B cell (primary cell): ENCODE measurements at regions not wholly inside any gene's neighbourhood (a gene's known extent, or its start where the extent isn't known, plus 50 kb on each side); places are given as distances from the start of the nearest gene placed in this dataset.
"Not testable (repeated sequence)": the region's sequence is repeated elsewhere in the genome, so short reads cannot be mapped to it uniquely, and the experiment has no call there.

Source experiments
- ATAC-seq: fragments of 200-7000 bp; cut with Tn5 transposase; one replicate; pipeline ENCODE4 v1.10.0; 2021; ENCODE audit warnings: low read depth, mild to moderate bottlenecking, moderate number of reproducible peaks, moderate library complexity
- CTCF ChIA-PET: fragments of 350-600 bp; sonication (Branson Sonifier 250); formaldehyde crosslinking; loops from one replicate; lab custom pipeline; 2021; ENCODE audit warnings: antibody characterized with exemption, inconsistent platforms; lab: Charles Lee
- POLR2A ChIA-PET: fragments of 350-600 bp; sonication (Branson Sonifier 250); formaldehyde crosslinking; loops from one replicate; lab custom pipeline; 2021; ENCODE audit warnings: antibody characterized with exemption; lab: Charles Lee
- DNase-seq: peaks from one replicate; pipeline ENCODE4 v3.0.0; 2013
- H2AFZ ChIP-seq: 2 replicates; pipeline ENCODE4 v1.6.1; 2012; ENCODE audit warnings: mild to moderate bottlenecking, low read depth, low read length; ENCODE audit not compliant: insufficient read depth, poor library complexity, severe bottlenecking
- H3K27ac ChIP-seq, 2 donors: 1 replicate in 1 of 2; 2 replicates in 1 of 2; pipeline ENCODE4 v1.5.1; 2012 to 2013; ENCODE audit warnings: low read length in 2 of 2, mild to moderate bottlenecking in 2 of 2, moderate library complexity in 1 of 2
- H3K27me3 ChIP-seq, 4 experiments: fragments of 200-600 bp in 1 of 4; sonication (generic) in 1 of 4; replicated peaks in 1 of 4; 1 replicate in 2 of 4; 2 replicates in 2 of 4; pipeline versions ENCODE4 v1.6.1 to v1.7.0; 2013 to 2016; ENCODE audit warnings: low read length in 3 of 4, mild to moderate bottlenecking in 2 of 4, mixed read lengths in 1 of 4, moderate library complexity in 1 of 4; ENCODE audit not compliant: insufficient read depth in 4 of 4, control insufficient read depth in 3 of 4; ENCODE audit errors: control extremely low read depth in 1 of 4
- H3K36me3 ChIP-seq, 2 experiments: replicated peaks in 1 of 2; 1 replicate in 1 of 2; 2 replicates in 1 of 2; pipeline versions ENCODE4 v1.6.1 to v1.7.1; 2013; ENCODE audit warnings: low read length in 1 of 2; ENCODE audit not compliant: insufficient read depth in 2 of 2, control insufficient read depth in 1 of 2; ENCODE audit errors: control extremely low read depth in 1 of 2, extremely low read depth in 1 of 2
- H3K4me1 ChIP-seq, 2 donors: fragments of 200-600 bp in 1 of 2; sonication (generic) in 1 of 2; 1 replicate in 1 of 2; 2 replicates in 1 of 2; pipeline versions ENCODE4 v1.5.1 to v1.6.1; 2013 to 2017; ENCODE audit warnings: low read length in 2 of 2; ENCODE audit not compliant: control insufficient read depth in 2 of 2, insufficient read depth in 2 of 2
- H3K4me2 ChIP-seq: replicated peaks from 2 replicates; pipeline ENCODE3; 2012; ENCODE audit warnings: mild to moderate bottlenecking, low read depth, low read length; ENCODE audit not compliant: poor library complexity, severe bottlenecking
- H3K4me3 ChIP-seq, 5 experiments: fragments of 200-600 bp in 1 of 5; sonication (generic) in 1 of 5; 1 replicate in 3 of 5; 2 replicates in 2 of 5; pipeline versions ENCODE4 v1.5.1 to v1.7.0; 2011 to 2016; ENCODE audit warnings: low read length in 4 of 5, mild to moderate bottlenecking in 4 of 5, low read depth in 2 of 5, control low read depth in 1 of 5, moderate library complexity in 1 of 5; ENCODE audit not compliant: insufficient read depth in 1 of 5; ENCODE audit errors: control extremely low read depth in 1 of 5, extremely low read depth in 1 of 5
- H3K79me2 ChIP-seq: fragments of 200-600 bp; sonication (generic); one replicate; pipeline ENCODE4 v1.6.0; 2016; ENCODE audit warnings: low read length; ENCODE audit not compliant: control insufficient read depth, insufficient read depth
- H3K9ac ChIP-seq: fragments of 200-600 bp; sonication (generic); 2 replicates; pipeline ENCODE4 v1.6.1; 2017; ENCODE audit warnings: mild to moderate bottlenecking, low read length, moderate library complexity
- H3K9me3 ChIP-seq, 3 donors: one replicate each; pipeline versions ENCODE4 v1.6.1 to v1.7.1; 2013; ENCODE audit warnings: low read length in 2 of 3; ENCODE audit not compliant: control insufficient read depth in 2 of 3, insufficient read depth in 1 of 3; ENCODE audit errors: control extremely low read depth in 1 of 3
- H4K20me1 ChIP-seq: 2 replicates; pipeline ENCODE4 v1.6.0; 2012; ENCODE audit warnings: mild to moderate bottlenecking, low read length; ENCODE audit not compliant: insufficient read depth, control insufficient read depth, poor library complexity, severe bottlenecking
- H3K27ac Mint-ChIP-seq: one replicate; pipeline ENCODE4 v1.8.0; 2021; ENCODE audit warnings: mixed read lengths
- H3K27me3 Mint-ChIP-seq: one replicate; pipeline ENCODE4 v1.8.0; 2021; ENCODE audit warnings: mixed read lengths
- H3K4me1 Mint-ChIP-seq: one replicate; pipeline ENCODE4 v1.8.0; 2021; ENCODE audit warnings: mixed read lengths
- H3K4me3 Mint-ChIP-seq: one replicate; pipeline ENCODE4 v1.8.0; 2021; ENCODE audit warnings: mixed read lengths
- H3K9me3 Mint-ChIP-seq: one replicate; pipeline ENCODE4 v1.8.0; 2022; ENCODE audit warnings: mixed read lengths; ENCODE audit not compliant: insufficient read depth
- EZH2 ChIP-seq: IDR thresholded peaks from 2 replicates; pipeline ENCODE4 v1.6.1; 2012; ENCODE audit warnings: borderline replicate concordance, low read depth, mild to moderate bottlenecking, moderate library complexity, low read length; ENCODE audit not compliant: insufficient read depth, poor library complexity, severe bottlenecking
- WGBS: methylation state at CpG from one replicate; pipeline ENCODE4 v1.1.5; 2013; ENCODE audit warnings: missing lambda C conversion rate; ENCODE audit not compliant: insufficient coverage; 5-methylcytosine and 5-hydroxymethylcytosine counted together
- intact Hi-C: fragments of 100-400 bp; cut with micrococcal nuclease; formaldehyde crosslinking; loops from one replicate; pipeline ENCODE4 v1.10.0; 2022
- TF ChIP-seq, protein P1 (sequence below): fragments of 200-600 bp; IDR thresholded peaks from one replicate; pipeline ENCODE4 v1.8.0; 2022; ENCODE audit warnings: antibody characterized with exemption, mild to moderate bottlenecking

DNA sequence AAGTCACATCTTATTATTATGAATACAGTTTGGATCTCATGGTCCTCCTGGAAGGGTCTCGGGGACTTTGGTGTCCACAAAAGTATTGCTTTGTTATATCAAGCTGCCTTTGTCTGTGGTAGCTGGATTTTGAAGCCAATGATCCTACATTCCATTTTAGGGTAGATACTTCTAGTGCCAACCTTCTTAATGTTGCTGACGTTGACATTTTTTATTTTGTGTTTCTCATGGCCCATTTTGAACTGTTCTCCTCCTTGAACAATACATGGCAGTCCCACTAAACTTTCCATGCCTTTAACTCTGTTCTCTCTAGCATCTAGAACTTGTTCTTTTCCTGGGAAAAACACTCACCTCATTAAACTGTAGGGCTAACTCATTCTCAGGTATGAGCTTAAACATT lies 425.8 kb downstream of the KCTD16 start:
- DNase-seq (no peak), ATAC-seq (no peak)
- Mint-ChIP-seq H3K27me3 (peaks cover 22% of the 10 kb centered on the region), H3K4me3 (no peak overlapping the region), H3K4me1 (no peaks in the 10 kb centered on the region), H3K27ac (no peak overlapping the region), H3K9me3 (peaks cover 3% of the 10 kb centered on the region)
- ChIA-PET CTCF (no interaction called here), POLR2A (no interaction called here)
- Histone ChIP-seq H3K79me2 (no peaks in the 10 kb centered on the region), H3K4me1 (no peaks in the 10 kb centered on the region), H3K4me3 (no peak overlapping the region), H2AFZ (no peak overlapping the region), H3K9me3 (peaks cover 0 to 20% (median 0%) of the 10 kb centered on the region in 3 donors), H3K27me3 (peaks cover 0 to 2% (median 0%) of the 10 kb centered on the region in 4 experiments), H4K20me1 (no peaks in the 10 kb centered on the region), H3K27ac (no peak overlapping the region), H3K9ac (no peak overlapping the region), H3K4me2 (no peak overlapping the region), H3K36me3 (no peaks in the 10 kb centered on the region)
- intact Hi-C loops = no loop called here
- WGBS = 100% methylated on average over 1 of the region's 2 CpGs
- TF ChIP-seq, protein P1, sequence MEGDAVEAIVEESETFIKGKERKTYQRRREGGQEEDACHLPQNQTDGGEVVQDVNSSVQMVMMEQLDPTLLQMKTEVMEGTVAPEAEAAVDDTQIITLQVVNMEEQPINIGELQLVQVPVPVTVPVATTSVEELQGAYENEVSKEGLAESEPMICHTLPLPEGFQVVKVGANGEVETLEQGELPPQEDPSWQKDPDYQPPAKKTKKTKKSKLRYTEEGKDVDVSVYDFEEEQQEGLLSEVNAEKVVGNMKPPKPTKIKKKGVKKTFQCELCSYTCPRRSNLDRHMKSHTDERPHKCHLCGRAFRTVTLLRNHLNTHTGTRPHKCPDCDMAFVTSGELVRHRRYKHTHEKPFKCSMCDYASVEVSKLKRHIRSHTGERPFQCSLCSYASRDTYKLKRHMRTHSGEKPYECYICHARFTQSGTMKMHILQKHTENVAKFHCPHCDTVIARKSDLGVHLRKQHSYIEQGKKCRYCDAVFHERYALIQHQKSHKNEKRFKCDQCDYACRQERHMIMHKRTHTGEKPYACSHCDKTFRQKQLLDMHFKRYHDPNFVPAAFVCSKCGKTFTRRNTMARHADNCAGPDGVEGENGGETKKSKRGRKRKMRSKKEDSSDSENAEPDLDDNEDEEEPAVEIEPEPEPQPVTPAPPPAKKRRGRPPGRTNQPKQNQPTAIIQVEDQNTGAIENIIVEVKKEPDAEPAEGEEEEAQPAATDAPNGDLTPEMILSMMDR = no peak
- no peak for TF ChIP-seq EZH2

DNA sequence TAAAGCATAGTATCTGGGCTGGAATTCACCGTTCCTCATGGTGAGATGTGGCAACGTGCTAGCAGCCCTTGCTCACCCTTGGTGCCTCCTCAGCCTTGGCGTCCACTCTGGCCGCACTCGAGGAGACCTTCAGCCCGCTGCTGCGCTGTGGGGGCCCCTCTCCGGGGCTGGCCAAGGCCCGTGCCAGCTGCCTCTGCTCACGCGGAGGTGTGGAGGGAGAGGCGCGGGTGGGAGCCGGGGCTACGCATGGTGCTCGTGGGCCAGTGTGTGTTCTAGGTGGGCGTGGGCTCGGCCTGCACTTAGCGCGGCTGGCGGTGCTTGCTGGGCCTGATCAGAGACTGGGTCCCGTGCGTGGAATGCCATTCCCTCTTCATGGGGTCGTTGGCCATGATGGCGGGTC lies 424.2 kb downstream of the KCTD16 start:
- no peaks in the 10 kb centered on the region for H3K4me1 Mint-ChIP-seq
- Histone ChIP-seq H3K27ac (no peak overlapping the region), H4K20me1 (no peaks in the 10 kb centered on the region), H3K4me3 (no peak overlapping the region), H3K79me2 (no peaks in the 10 kb centered on the region), H3K36me3 (no peaks in the 10 kb centered on the region), H2AFZ (no peak overlapping the region), H3K27me3 (no peaks in the 10 kb centered on the region), H3K4me2 (no peak overlapping the region), H3K9ac (no peak overlapping the region), H3K4me1 (no peaks in the 10 kb centered on the region), H3K9me3 (peaks cover 0 to 20% (median 0%) of the 10 kb centered on the region in 3 donors)
- H3K27ac Mint-ChIP-seq = no peak overlapping the region
- TF ChIP-seq EZH2 = no peak
- TF ChIP-seq, protein P1 = no peak
- intact Hi-C loops = no loop called here
- POLR2A ChIA-PET = no interaction called here
- DNase-seq (no peak), ATAC-seq (no peak)
- H3K27me3 Mint-ChIP-seq = peaks cover 20% of the 10 kb centered on the region
- H3K9me3 Mint-ChIP-seq = peaks cover 3% of the 10 kb centered on the region
- H3K4me3 Mint-ChIP-seq = no peak overlapping the region
- WGBS = 92% methylated on average over 25 of the region's 25 CpGs
- CTCF ChIA-PET = no interaction called here

DNA sequence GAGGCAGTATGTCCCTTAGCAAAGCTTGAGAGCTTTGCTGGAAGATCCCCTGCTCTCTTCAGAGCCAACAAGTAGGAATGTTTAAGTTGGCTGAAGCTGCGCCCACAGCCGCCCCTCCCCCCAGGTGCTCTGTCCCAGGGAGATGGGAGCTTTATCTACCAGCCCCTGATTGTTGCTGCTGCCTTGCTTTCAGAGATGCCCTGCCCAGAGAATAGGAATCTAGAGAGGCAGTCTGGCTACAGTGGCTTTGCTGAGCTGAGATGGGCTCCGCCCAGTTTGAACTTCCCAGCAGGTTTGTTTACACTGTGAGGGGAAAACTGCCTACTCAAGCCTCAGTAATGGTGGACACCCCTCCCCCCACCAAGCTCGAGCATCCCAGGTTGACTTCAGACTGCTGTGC lies 423.6 kb downstream of the KCTD16 start:
- H3K36me3 ChIP-seq, H3K4me3 ChIP-seq, H3K27ac Mint-ChIP-seq, CTCF ChIA-PET, POLR2A ChIA-PET, DNase-seq, H2AFZ ChIP-seq, H3K4me3 Mint-ChIP-seq, H3K9ac ChIP-seq, H3K4me2 ChIP-seq, H4K20me1 ChIP-seq, H3K9me3 Mint-ChIP-seq, H3K79me2 ChIP-seq, H3K27me3 ChIP-seq, ATAC-seq, H3K4me1 ChIP-seq, H3K4me1 Mint-ChIP-seq, intact Hi-C loops, H3K27ac ChIP-seq: not testable (repeated sequence)
- H3K9me3 ChIP-seq = peaks cover 0 to 20% (median 0%) of the 10 kb centered on the region in 3 donors
- peaks cover 16% of the 10 kb centered on the region for H3K27me3 Mint-ChIP-seq
- WGBS = 97% methylated on average over 3 of the region's 4 CpGs
